ENCODE measurements at regions not wholly inside any gene's neighbourhood (a gene's known extent, or its start where the extent isn't known, plus 50 kb on each side); places are given as distances from the start of the nearest gene placed in this dataset.

GRCh38 chr2:17106418-17106817 is 411.8 kb downstream of the RAD51AP2 start:
- TF ChIP-seq, protein P1, sequence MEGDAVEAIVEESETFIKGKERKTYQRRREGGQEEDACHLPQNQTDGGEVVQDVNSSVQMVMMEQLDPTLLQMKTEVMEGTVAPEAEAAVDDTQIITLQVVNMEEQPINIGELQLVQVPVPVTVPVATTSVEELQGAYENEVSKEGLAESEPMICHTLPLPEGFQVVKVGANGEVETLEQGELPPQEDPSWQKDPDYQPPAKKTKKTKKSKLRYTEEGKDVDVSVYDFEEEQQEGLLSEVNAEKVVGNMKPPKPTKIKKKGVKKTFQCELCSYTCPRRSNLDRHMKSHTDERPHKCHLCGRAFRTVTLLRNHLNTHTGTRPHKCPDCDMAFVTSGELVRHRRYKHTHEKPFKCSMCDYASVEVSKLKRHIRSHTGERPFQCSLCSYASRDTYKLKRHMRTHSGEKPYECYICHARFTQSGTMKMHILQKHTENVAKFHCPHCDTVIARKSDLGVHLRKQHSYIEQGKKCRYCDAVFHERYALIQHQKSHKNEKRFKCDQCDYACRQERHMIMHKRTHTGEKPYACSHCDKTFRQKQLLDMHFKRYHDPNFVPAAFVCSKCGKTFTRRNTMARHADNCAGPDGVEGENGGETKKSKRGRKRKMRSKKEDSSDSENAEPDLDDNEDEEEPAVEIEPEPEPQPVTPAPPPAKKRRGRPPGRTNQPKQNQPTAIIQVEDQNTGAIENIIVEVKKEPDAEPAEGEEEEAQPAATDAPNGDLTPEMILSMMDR (conservative IDR thresholded peaks at IDR 0.05; ENCODE audit: control insufficient read depth, insufficient read depth, low read depth, low read length), result no peak
- no peak overlapping the region for H3K4me3 ChIP-seq (ENCODE audit: control insufficient read depth, low read depth, low read length)
- DNase-seq (ENCODE audit: low read depth), result no peak

DNA sequence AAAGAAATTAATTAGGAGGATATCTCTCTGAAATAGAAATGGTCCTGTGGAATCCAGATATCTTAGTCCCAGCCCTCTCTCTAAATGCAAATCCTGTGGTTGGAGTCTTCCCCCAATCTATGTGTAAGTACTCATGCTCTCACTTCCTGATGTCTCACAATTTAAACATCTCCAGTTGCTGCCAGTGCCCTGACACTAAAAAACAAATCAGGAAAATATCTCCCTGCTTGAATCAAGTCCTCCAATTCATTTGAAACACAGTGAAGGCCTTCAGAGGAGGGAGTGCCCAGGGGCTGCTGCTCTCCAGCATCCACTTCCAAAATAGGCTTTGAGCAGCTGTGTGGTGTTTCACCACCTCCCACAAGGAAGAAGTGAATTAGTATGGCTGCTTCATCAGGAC is 413.8 kb downstream of the RAD51AP2 start:
- no peak overlapping the region for H3K4me3 ChIP-seq (ENCODE audit: control insufficient read depth, low read depth, low read length)
- peak; percentile 28 for DNase-seq (ENCODE audit: low read depth)
- TF ChIP-seq, protein P1 (conservative IDR thresholded peaks at IDR 0.05; ENCODE audit: control insufficient read depth, insufficient read depth, low read depth, low read length), result no peak

DNA sequence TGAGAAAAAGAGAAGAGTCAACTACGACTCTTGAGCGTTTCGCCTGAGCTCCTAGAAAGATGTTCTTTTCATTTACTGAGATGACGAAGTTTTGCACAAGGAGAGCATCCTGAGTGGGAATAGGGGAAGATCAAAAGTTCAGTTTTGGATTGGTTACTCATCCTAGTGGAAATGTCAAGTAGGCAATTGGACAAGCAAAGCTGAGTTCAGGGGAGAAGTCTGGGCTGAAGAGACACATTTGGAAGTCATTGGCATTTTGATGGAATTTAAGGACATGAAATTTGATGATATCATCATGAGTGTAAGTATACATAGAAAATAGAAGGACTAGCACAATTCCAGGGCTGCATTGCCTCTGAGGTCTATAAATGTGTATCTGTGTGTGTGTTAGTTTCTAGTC is 416.6 kb downstream of the RAD51AP2 start:
- H3K4me3 ChIP-seq (ENCODE audit: control insufficient read depth, low read depth, low read length), result no peak overlapping the region
- peak; percentile 28 for DNase-seq (ENCODE audit: low read depth)
- TF ChIP-seq, protein P1 (conservative IDR thresholded peaks at IDR 0.05; ENCODE audit: control insufficient read depth, insufficient read depth, low read depth, low read length), result no peak

DNA sequence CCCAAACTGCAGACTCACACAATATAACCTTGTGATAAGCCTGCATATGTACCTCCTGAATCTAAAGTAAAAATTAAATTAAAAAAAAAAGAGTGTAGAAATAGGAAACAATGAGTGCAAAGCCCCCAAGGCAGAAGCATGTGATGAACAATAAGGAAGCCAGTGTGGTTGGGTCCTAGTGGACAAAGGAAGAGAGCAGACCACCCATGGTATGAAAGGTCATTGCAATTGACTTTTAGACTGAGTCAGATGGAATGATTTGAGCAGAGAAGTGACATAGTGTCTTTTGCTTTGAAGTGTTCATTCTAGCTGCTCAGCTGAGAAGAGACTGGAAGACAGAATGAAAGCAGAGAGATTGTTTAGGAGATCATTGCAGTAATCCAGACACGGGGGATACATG is 417.1 kb downstream of the RAD51AP2 start:
- no peak for DNase-seq (ENCODE audit: low read depth)
- H3K4me3 ChIP-seq (ENCODE audit: control insufficient read depth, low read depth, low read length), result no peak overlapping the region
- TF ChIP-seq, protein P1 (conservative IDR thresholded peaks at IDR 0.05; ENCODE audit: control insufficient read depth, insufficient read depth, low read depth, low read length), result no peak

DNA sequence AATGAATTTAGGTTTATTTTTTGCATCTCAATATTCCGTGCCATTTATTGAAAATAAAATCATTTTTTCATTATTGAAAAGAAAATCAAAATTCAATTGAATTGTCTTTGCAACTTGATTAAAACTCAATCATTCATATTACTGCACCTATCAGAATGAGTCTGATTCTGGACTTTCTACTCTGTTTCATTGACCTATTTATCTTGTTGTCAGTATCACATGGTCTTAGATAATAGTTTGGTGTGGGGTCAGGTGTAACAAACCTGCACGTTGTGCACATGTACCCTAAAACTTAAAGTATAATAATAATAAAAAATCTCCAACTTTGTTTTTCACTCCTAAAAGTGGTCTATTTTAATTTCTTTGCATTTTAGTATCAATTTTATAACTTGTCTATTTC is 422.9 kb downstream of the RAD51AP2 start:
- DNase-seq (ENCODE audit: low read depth), result no peak
- TF ChIP-seq, protein P1 (conservative IDR thresholded peaks at IDR 0.05; ENCODE audit: control insufficient read depth, insufficient read depth, low read depth, low read length), result no peak
- H3K4me3 ChIP-seq (ENCODE audit: control insufficient read depth, low read depth, low read length), result no peak overlapping the region

- H3K4me3 ChIP-seq (ENCODE audit: control insufficient read depth, low read depth, low read length), result no peak overlapping the region
- TF ChIP-seq, protein P1 (conservative IDR thresholded peaks at IDR 0.05; ENCODE audit: control insufficient read depth, insufficient read depth, low read depth, low read length), result no peak
- no peak for DNase-seq (ENCODE audit: low read depth)
Measured at GRCh38 chr2:17093712-17094111, 424.5 kb downstream of the RAD51AP2 start.

GRCh38 chr2:17086990-17087389 is 421.4 kb upstream of the CYRIA start:
- TF ChIP-seq, protein P1 (conservative IDR thresholded peaks at IDR 0.05; ENCODE audit: control insufficient read depth, insufficient read depth, low read depth, low read length), result no peak
- no peak overlapping the region for H3K4me3 ChIP-seq (ENCODE audit: control insufficient read depth, low read depth, low read length)
- DNase-seq (ENCODE audit: low read depth), result no peak
